SJSA1 (cell line): ENCODE measurements at regions not wholly inside any gene's neighbourhood (a gene's known extent, or its start where the extent isn't known, plus 50 kb on each side); places are given as distances from the start of the nearest gene placed in this dataset.
"Not testable (repeated sequence)": the region's sequence is repeated elsewhere in the genome, so short reads cannot be mapped to it uniquely, and the experiment has no call there.

Experiments used
- DNase-seq, 2 experiments: peaks; one replicate each; pipeline ENCODE4 v3.0.0-alpha.2; 2015 to 2020; ENCODE audit warnings: low spot score in 2 of 2, low read depth in 1 of 2
- H3K27ac ChIP-seq: fragments of 250-450 bp; sonication (Bioruptor Pico); 2 replicates; pipeline ENCODE4 v1.5.1; 2020; ENCODE audit warnings: mild to moderate bottlenecking, moderate library complexity
- H3K27me3 ChIP-seq: fragments of 250-450 bp; sonication (Bioruptor Pico); replicated peaks from 2 replicates; pipeline ENCODE4 v1.5.1; 2020; ENCODE audit warnings: mild to moderate bottlenecking, moderate library complexity
- H3K36me3 ChIP-seq: fragments of 250-450 bp; sonication (Bioruptor Pico); 2 replicates; pipeline ENCODE4 v1.5.1; 2020; ENCODE audit warnings: mild to moderate bottlenecking
- H3K4me1 ChIP-seq: fragments of 250-450 bp; sonication (Bioruptor Pico); replicated peaks from 2 replicates; pipeline ENCODE4 v1.6.1; 2021; ENCODE audit warnings: mild to moderate bottlenecking
- H3K4me3 ChIP-seq: fragments of 250-450 bp; sonication (Bioruptor Pico); 2 replicates; pipeline ENCODE4 v1.5.1; 2020; ENCODE audit warnings: mild to moderate bottlenecking
- H3K9me3 ChIP-seq: fragments of 250-450 bp; sonication (Bioruptor Pico); replicated peaks from 2 replicates; pipeline ENCODE4 v1.5.1; 2020; ENCODE audit warnings: mild to moderate bottlenecking

DNA sequence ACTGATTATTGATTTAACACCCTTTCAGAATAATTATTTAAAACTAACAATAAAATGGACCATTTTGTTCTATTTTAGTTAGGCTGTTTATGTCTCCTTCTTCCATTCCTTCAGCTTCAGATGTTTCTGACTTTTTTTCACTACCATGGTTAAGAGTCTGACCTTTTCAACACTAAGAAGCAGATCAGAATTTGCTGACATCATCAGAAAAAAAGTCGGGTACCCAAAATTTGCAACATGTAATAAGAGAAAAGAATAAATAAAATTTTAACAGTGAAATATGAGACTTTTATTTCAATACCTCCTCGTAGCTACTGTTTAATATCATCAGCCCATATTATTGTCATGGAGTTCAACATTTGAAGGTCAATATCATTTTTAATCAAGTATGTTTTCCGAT is 1158.3 kb downstream of the RPIA start:
- Histone ChIP-seq H3K36me3 (no peaks in the 10 kb centered on the region), H3K27me3 (peaks cover 8% of the 10 kb centered on the region; the same call in 1 of the 2 replicates), H3K4me3 (no peak overlapping the region), H3K9me3 (no peaks in the 10 kb centered on the region; the same call in 1 of the 2 replicates), H3K27ac (no peak overlapping the region), H3K4me1 (no peaks in the 10 kb centered on the region)
- DNase-seq, result no peak

- Histone ChIP-seq H3K27ac (no peak overlapping the region), H3K4me3 (no peak overlapping the region), H3K36me3 (no peaks in the 10 kb centered on the region), H3K27me3 (peaks cover 8% of the 10 kb centered on the region; the same call in 1 of the 2 replicates), H3K4me1 (no peaks in the 10 kb centered on the region), H3K9me3 (no peaks in the 10 kb centered on the region; the same call in 1 of the 2 replicates)
- no peak for DNase-seq
Measured at GRCh38 chr2:89850481-89850880, 1159.0 kb downstream of the RPIA start.

- H3K9me3 ChIP-seq, result no peaks in the 10 kb centered on the region
- no peaks in the 10 kb centered on the region for H3K4me1 ChIP-seq
- H3K4me3 ChIP-seq, result no peak overlapping the region
- DNase-seq, result no peak
- H3K36me3 ChIP-seq, result no peaks in the 10 kb centered on the region
- peaks cover 8% of the 10 kb centered on the region; the same call in 1 of the 2 replicates for H3K27me3 ChIP-seq
- no peak overlapping the region for H3K27ac ChIP-seq
Measured at GRCh38 chr2:89850881-89851582, 1159.6 kb downstream of the RPIA start.

DNA sequence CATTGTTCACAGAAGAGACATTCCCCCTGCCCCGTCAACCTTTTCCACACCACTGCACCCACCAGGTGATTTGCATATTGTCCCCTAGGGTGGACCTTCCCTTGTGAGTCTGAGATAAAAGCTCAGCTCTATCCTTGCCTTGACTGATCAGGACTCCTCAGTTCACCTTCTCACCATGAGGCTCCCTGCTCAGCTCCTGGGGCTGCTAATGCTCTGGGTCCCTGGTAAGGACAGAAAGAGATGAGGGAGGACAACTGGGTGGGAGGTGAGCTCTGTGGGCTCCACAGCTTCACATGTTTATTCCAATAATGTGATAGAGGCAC is 1160.1 kb downstream of the RPIA start:
- Histone ChIP-seq H3K4me3 (no peak overlapping the region), H3K27me3 (peaks cover 8% of the 10 kb centered on the region; the same call in 1 of the 2 replicates), H3K27ac (no peak overlapping the region), H3K9me3 (no peaks in the 10 kb centered on the region), H3K4me1 (no peaks in the 10 kb centered on the region), H3K36me3 (no peaks in the 10 kb centered on the region)
- DNase-seq, result no peak

GRCh38 chr2:89853427-89853826 is 1162.0 kb downstream of the RPIA start:
- H3K27ac ChIP-seq, DNase-seq, H3K4me1 ChIP-seq, H3K27me3 ChIP-seq, H3K9me3 ChIP-seq, H3K4me3 ChIP-seq, H3K36me3 ChIP-seq: not testable (repeated sequence)

- not testable (repeated sequence) for H3K36me3 ChIP-seq
Measured at GRCh38 chr2:89855752-89856151, 1164.3 kb downstream of the RPIA start.

DNA sequence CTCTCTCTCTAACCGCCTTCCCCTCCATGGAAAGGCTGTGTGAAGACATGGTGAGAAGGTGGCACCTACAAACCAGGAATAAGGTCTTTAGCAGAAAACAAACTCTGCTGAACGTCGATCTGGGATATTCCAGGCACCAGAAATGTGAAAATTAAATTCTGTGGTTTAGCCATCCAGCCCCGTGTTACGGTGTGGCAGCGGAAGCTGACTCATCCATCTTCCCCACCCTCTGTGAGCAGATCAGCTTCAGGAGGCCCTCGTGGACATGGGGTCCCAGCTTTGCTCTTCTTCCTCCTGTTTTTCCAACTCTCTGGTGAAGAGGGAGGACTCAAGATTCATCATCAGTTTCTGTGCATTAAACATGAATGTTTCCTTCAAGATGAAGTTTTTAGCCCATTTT is 1164.8 kb downstream of the RPIA start:
- not testable (repeated sequence) for H3K27me3 ChIP-seq, H3K4me3 ChIP-seq, DNase-seq, H3K27ac ChIP-seq, H3K36me3 ChIP-seq, H3K9me3 ChIP-seq, H3K4me1 ChIP-seq

More at GRCh38 chr2:89855752-89856151, 1164.3 kb downstream of the RPIA start:
- not testable (repeated sequence) for H3K27me3 ChIP-seq, H3K27ac ChIP-seq, H3K4me3 ChIP-seq, H3K9me3 ChIP-seq, DNase-seq, H3K4me1 ChIP-seq

DNA sequence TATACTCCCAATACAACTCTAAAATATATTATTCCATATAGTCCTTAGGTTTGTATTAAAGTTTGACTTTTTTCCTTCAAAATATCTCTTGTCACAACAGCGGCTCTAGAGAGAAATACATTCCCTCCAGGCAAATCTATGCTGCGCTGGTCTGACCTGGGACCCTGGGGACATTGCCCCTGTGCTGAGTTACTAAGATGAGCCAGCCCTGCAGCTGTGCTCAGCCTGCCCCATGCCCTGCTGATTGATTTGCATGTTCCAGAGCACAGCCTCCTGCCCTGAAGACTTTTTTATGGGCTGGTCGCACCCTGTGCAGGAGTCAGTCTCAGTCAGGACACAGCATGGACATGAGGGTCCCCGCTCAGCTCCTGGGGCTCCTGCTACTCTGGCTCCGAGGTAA is 1170.7 kb downstream of the RPIA start:
- not testable (repeated sequence) for DNase-seq, H3K36me3 ChIP-seq

GRCh38 chr2:89863209-89863608 is 1171.7 kb downstream of the RPIA start:
- DNase-seq, H3K9me3 ChIP-seq, H3K36me3 ChIP-seq, H3K27ac ChIP-seq, H3K4me3 ChIP-seq, H3K4me1 ChIP-seq, H3K27me3 ChIP-seq: not testable (repeated sequence)

More for the DNA sequence above, 1170.7 kb downstream of the RPIA start:
- not testable (repeated sequence) for H3K4me3 ChIP-seq, H3K27ac ChIP-seq, H3K9me3 ChIP-seq, H3K4me1 ChIP-seq, H3K27me3 ChIP-seq

GRCh38 chr2:89874810-89875595 is 1183.5 kb downstream of the RPIA start:
- not testable (repeated sequence) for DNase-seq, H3K36me3 ChIP-seq, H3K4me3 ChIP-seq, H3K4me1 ChIP-seq, H3K27ac ChIP-seq, H3K9me3 ChIP-seq, H3K27me3 ChIP-seq

DNA sequence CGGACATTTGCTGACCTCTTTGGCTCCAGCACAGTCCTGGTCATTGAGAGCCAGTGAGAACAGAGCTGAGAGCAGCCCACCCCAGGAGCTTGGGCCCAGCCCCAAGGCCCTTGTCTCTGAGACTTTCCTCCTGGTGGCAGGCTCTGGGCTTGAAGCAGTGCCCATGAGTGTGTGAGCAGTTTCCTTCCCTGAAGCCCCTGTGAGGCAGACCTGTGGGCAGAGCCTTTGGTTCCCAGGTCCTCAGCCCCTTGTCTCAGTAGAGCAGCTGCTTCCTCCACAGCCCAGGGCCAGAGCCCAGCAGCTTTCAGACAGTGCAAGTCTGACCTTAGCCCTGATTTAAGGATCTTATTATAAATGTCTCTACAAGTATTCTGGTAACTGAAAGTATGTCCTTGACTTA is 1185.0 kb downstream of the RPIA start:
- H3K27ac ChIP-seq, H3K27me3 ChIP-seq, DNase-seq, H3K9me3 ChIP-seq, H3K4me1 ChIP-seq, H3K4me3 ChIP-seq, H3K36me3 ChIP-seq: not testable (repeated sequence)

DNA sequence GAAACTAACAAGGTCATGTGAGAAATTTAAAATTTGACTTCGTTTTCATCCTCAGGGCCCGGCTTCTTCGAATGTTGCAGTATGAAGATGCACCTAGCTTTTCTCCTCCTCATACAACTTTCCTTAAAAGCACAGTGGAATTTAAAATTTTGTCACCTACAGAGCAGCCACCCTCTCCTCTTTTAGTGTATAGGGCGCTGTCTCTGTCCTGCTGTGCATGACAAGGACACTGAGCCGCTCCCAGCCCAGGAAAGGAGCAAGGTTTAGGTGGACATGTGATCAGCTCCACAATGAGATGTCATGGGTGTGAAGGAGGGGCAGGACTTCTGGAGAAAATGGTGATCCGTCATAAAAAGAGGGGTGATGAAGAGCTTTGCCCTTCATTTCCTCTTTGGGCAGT is 1185.4 kb downstream of the RPIA start:
- not testable (repeated sequence) for H3K9me3 ChIP-seq, H3K4me3 ChIP-seq, H3K36me3 ChIP-seq, H3K27ac ChIP-seq, H3K4me1 ChIP-seq, H3K27me3 ChIP-seq, DNase-seq

DNA sequence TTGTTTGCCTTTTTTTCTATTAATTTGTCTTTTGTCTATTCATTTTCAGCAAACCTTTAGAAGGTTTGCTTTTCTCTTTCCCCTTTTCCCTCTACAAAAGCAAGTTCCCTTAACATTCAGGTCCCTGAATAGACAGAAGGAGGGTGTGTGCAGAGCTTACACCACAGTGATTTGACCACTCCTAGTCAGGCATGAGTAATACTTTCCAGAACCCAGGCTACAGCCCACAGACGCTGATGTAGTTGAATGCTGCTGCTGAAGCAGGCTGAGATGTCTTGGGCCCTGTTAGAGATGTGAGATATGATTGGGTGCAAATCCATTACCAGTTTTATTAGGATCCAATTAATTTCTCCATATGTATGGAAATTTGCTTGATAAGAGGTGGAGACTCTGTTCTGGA is 1191.4 kb downstream of the RPIA start:
- not testable (repeated sequence) for H3K27ac ChIP-seq, H3K36me3 ChIP-seq, H3K4me1 ChIP-seq, H3K9me3 ChIP-seq, H3K27me3 ChIP-seq, DNase-seq, H3K4me3 ChIP-seq

- H3K27ac ChIP-seq, DNase-seq, H3K9me3 ChIP-seq, H3K4me3 ChIP-seq, H3K4me1 ChIP-seq, H3K27me3 ChIP-seq, H3K36me3 ChIP-seq: not testable (repeated sequence)
Measured at GRCh38 chr2:89883624-89884023, 1192.2 kb downstream of the RPIA start.
